ENCODE measurements at regions not wholly inside any gene's neighbourhood (a gene's known extent, or its start where the extent isn't known, plus 50 kb on each side); places are given as distances from the start of the nearest gene placed in this dataset.

DNA sequence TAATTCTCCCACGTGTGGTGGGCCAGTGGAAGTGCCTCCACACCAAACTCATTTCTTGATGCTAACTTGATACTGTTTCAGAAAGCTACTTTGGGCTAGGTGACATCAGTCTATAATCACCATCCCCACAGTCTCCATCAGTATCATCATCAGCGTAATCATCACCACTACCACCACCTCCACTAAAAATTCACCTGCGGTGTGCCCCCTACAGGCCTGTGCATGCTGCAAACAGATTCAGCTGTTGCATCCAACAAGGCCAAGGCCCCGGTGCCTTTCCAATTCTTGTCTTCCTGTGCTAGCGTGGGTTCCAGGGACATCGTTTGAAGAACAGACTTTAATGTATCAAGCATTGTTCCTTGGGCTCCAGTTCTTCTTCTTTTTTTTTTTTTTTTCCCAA is 201.3 kb upstream of the EXOC2 start:
- Histone ChIP-seq H3K4me2 (ENCODE audit: low read length) (no peak overlapping the region), H3K9me3 (ENCODE audit: control insufficient read depth in 1 of 2, insufficient read depth in 1 of 2, low read depth in 1 of 2, low read length in 2 of 2) (no peaks in the 10 kb centered on the region), H3K27me3 (ENCODE audit: insufficient read depth, low read length) (no peaks in the 10 kb centered on the region), H3K9me2 (ENCODE audit: insufficient read depth) (no peaks in the 10 kb centered on the region), H3K36me3 (ENCODE audit: control insufficient read depth in 1 of 2, insufficient read depth in 2 of 2, low read length in 2 of 2) (no peaks in the 10 kb centered on the region), H3K27ac (ENCODE audit: low read depth, low read length) (no peak overlapping the region), H3K4me3 (replicated peaks in 1 of 2; ENCODE audit: low read depth in 1 of 2, low read length in 2 of 2) (no peak overlapping the region), H4K20me1 (ENCODE audit: insufficient read depth) (no peaks in the 10 kb centered on the region), H3K9ac (ENCODE audit: low read length) (no peak overlapping the region), H3K79me2 (ENCODE audit: insufficient read depth, low read length) (no peaks in the 10 kb centered on the region), H3K4me1 (ENCODE audit: control insufficient read depth in 1 of 2, insufficient read depth in 2 of 2, low read length in 2 of 2) (no peaks in the 10 kb centered on the region), H2AFZ (ENCODE audit: low read depth, low read length, poor library complexity, severe bottlenecking) (no peak overlapping the region)
- ChIA-PET RAD21 (ENCODE audit: low non-redundant PET in 1 of 2, low total read pairs in 2 of 2, uncharacterized antibody in 2 of 2, unreplicated experiment in 2 of 2) (no interaction called here), CTCF (no interaction called here), POLR2A (no interaction called here)
- peak; percentile 60 for ATAC-seq
- TF ChIP-seq, protein P1, sequence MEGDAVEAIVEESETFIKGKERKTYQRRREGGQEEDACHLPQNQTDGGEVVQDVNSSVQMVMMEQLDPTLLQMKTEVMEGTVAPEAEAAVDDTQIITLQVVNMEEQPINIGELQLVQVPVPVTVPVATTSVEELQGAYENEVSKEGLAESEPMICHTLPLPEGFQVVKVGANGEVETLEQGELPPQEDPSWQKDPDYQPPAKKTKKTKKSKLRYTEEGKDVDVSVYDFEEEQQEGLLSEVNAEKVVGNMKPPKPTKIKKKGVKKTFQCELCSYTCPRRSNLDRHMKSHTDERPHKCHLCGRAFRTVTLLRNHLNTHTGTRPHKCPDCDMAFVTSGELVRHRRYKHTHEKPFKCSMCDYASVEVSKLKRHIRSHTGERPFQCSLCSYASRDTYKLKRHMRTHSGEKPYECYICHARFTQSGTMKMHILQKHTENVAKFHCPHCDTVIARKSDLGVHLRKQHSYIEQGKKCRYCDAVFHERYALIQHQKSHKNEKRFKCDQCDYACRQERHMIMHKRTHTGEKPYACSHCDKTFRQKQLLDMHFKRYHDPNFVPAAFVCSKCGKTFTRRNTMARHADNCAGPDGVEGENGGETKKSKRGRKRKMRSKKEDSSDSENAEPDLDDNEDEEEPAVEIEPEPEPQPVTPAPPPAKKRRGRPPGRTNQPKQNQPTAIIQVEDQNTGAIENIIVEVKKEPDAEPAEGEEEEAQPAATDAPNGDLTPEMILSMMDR (IDR thresholded peaks at IDR 0.05 in 2 of 3, conservative IDR thresholded peaks at IDR 0.05 in 1 of 3; ENCODE audit: borderline replicate concordance in 1 of 3, insufficient read depth in 1 of 3, low read depth in 2 of 3, low read length in 2 of 3) = peak; percentile 11 to 61 (median 54); a peak in 4 of 6 replicates
- no peak for TF ChIP-seq JUND (IDR thresholded peaks at IDR 0.05)
- no peak for TF ChIP-seq FOSL1 (IDR thresholded peaks at IDR 0.05; ENCODE audit: low read depth)
- TF ChIP-seq TCF7L2 (IDR thresholded peaks at IDR 0.05; ENCODE audit: borderline replicate concordance, extremely low read depth, insufficient read depth, insufficient read length) = no peak
- 0 out of 2 replicates have a peak, but pooled peaks have one; percentile 10 for TF ChIP-seq RAD21 (IDR thresholded peaks at IDR 0.05; ENCODE audit: low read depth)
- TF ChIP-seq SIN3A (IDR thresholded peaks at IDR 0.05; ENCODE audit: low read depth) = no peak
- no peak for TF ChIP-seq EZH2phosphoT487 (IDR thresholded peaks at IDR 0.05; ENCODE audit: borderline replicate concordance)
- no peak for TF ChIP-seq CBX3 (IDR thresholded peaks at IDR 0.05; ENCODE audit: low read depth)
- TF ChIP-seq, protein P2, sequence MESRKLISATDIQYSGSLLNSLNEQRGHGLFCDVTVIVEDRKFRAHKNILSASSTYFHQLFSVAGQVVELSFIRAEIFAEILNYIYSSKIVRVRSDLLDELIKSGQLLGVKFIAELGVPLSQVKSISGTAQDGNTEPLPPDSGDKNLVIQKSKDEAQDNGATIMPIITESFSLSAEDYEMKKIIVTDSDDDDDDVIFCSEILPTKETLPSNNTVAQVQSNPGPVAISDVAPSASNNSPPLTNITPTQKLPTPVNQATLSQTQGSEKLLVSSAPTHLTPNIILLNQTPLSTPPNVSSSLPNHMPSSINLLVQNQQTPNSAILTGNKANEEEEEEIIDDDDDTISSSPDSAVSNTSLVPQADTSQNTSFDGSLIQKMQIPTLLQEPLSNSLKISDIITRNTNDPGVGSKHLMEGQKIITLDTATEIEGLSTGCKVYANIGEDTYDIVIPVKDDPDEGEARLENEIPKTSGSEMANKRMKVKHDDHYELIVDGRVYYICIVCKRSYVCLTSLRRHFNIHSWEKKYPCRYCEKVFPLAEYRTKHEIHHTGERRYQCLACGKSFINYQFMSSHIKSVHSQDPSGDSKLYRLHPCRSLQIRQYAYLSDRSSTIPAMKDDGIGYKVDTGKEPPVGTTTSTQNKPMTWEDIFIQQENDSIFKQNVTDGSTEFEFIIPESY (IDR thresholded peaks at IDR 0.05; ENCODE audit: extremely low read depth, insufficient replicate concordance, low read length) = no peak
- no peak for TF ChIP-seq POLR2A (IDR thresholded peaks at IDR 0.05; ENCODE audit: borderline replicate concordance, extremely low read depth, insufficient read depth, insufficient read length)
- no peak for TF ChIP-seq ELF1 (IDR thresholded peaks at IDR 0.05; ENCODE audit: borderline replicate concordance, low read depth)
- TF ChIP-seq, protein P3, sequence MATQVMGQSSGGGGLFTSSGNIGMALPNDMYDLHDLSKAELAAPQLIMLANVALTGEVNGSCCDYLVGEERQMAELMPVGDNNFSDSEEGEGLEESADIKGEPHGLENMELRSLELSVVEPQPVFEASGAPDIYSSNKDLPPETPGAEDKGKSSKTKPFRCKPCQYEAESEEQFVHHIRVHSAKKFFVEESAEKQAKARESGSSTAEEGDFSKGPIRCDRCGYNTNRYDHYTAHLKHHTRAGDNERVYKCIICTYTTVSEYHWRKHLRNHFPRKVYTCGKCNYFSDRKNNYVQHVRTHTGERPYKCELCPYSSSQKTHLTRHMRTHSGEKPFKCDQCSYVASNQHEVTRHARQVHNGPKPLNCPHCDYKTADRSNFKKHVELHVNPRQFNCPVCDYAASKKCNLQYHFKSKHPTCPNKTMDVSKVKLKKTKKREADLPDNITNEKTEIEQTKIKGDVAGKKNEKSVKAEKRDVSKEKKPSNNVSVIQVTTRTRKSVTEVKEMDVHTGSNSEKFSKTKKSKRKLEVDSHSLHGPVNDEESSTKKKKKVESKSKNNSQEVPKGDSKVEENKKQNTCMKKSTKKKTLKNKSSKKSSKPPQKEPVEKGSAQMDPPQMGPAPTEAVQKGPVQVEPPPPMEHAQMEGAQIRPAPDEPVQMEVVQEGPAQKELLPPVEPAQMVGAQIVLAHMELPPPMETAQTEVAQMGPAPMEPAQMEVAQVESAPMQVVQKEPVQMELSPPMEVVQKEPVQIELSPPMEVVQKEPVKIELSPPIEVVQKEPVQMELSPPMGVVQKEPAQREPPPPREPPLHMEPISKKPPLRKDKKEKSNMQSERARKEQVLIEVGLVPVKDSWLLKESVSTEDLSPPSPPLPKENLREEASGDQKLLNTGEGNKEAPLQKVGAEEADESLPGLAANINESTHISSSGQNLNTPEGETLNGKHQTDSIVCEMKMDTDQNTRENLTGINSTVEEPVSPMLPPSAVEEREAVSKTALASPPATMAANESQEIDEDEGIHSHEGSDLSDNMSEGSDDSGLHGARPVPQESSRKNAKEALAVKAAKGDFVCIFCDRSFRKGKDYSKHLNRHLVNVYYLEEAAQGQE (IDR thresholded peaks at IDR 0.05; ENCODE audit: low read depth) = no peak
- TF ChIP-seq CEBPB (IDR thresholded peaks at IDR 0.05; ENCODE audit: low read depth) = no peak
- DNase-seq (ENCODE audit: low read depth, low spot score) = no peak
- no TSS peak for BruUV-seq (replicated peaks)
- intact Hi-C loops (cut with micrococcal nuclease) = no loop called here
